Neural crest cell (in vitro differentiated cells): ENCODE measurements at regions not wholly inside any gene's neighbourhood (a gene's known extent, or its start where the extent isn't known, plus 50 kb on each side); places are given as distances from the start of the nearest gene placed in this dataset.

Experiments
- DNase-seq: peaks from one replicate; pipeline ENCODE4 v3.0.0; 2021; ENCODE audit warnings: low read depth, mixed read lengths, low spot score
- H3K27ac Mint-ChIP-seq: one replicate; pipeline ENCODE4 v1.8.0; 2021; ENCODE audit warnings: mild to moderate bottlenecking, mixed read lengths; ENCODE audit not compliant: unreplicated experiment
- H3K27me3 Mint-ChIP-seq: 2 replicates; pipeline ENCODE4 v1.8.0; 2021; ENCODE audit warnings: low read depth, mild to moderate bottlenecking, mixed read lengths
- H3K36me3 Mint-ChIP-seq: 2 replicates; pipeline ENCODE4 v1.8.0; 2021; ENCODE audit warnings: low read depth, mild to moderate bottlenecking, mixed read lengths
- H3K4me1 Mint-ChIP-seq: 2 replicates; pipeline ENCODE4 v1.8.0; 2021; ENCODE audit warnings: mixed read lengths
- H3K4me3 Mint-ChIP-seq: one replicate; pipeline ENCODE4 v1.8.0; 2021; ENCODE audit warnings: mild to moderate bottlenecking, mixed read lengths
- H3K9me3 Mint-ChIP-seq: 2 replicates; pipeline ENCODE4 v1.8.0; 2021; ENCODE audit warnings: mixed read lengths
- TF ChIP-seq, protein P1 (sequence below): fragments of 200-600 bp; sonication (generic); conservative IDR thresholded peaks from 2 replicates; pipeline ENCODE4 v1.5.0; 2021; ENCODE audit warnings: antibody characterized with exemption, mild to moderate bottlenecking

DNA sequence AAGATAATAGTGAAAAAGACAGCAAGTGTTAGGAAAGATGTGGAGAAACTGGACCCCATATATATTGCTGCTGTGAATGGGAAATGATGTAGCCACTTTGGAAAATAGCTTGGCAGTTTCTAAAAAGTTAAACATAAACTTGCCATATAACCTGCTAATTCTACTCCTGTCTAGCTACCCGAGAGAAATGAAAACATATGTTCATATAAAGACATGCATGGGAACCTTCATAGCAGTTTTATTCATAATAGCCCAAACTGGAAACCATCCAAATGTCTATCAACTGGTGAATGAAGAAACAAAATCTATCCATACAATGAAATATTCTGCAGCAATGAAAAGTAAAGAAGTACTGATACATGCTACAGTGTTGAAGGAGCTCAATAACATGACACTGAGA lies 50.4 kb upstream of the NABP1 start:
- TF ChIP-seq, protein P1, sequence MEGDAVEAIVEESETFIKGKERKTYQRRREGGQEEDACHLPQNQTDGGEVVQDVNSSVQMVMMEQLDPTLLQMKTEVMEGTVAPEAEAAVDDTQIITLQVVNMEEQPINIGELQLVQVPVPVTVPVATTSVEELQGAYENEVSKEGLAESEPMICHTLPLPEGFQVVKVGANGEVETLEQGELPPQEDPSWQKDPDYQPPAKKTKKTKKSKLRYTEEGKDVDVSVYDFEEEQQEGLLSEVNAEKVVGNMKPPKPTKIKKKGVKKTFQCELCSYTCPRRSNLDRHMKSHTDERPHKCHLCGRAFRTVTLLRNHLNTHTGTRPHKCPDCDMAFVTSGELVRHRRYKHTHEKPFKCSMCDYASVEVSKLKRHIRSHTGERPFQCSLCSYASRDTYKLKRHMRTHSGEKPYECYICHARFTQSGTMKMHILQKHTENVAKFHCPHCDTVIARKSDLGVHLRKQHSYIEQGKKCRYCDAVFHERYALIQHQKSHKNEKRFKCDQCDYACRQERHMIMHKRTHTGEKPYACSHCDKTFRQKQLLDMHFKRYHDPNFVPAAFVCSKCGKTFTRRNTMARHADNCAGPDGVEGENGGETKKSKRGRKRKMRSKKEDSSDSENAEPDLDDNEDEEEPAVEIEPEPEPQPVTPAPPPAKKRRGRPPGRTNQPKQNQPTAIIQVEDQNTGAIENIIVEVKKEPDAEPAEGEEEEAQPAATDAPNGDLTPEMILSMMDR = no peak
- H3K9me3 Mint-ChIP-seq = no peaks in the 10 kb centered on the region
- DNase-seq = no peak
- no peak overlapping the region for H3K27ac Mint-ChIP-seq
- no peaks in the 10 kb centered on the region for H3K4me1 Mint-ChIP-seq
- no peaks in the 10 kb centered on the region for H3K27me3 Mint-ChIP-seq
- H3K36me3 Mint-ChIP-seq = no peaks in the 10 kb centered on the region
- no peak overlapping the region for H3K4me3 Mint-ChIP-seq
